KG1 (cell line): ENCODE measurements at regions not wholly inside any gene's neighbourhood (a gene's known extent, or its start where the extent isn't known, plus 50 kb on each side); places are given as distances from the start of the nearest gene placed in this dataset.
A peak's percentile ranks its signal among the peaks of the same experiment; 100 is the strongest.

Experiments used
- DNase-seq: peaks from one replicate; lab custom pipeline; 2025; lab: John Stamatoyannopoulos, UW

- DNase-seq, result no peak
Observed at GRCh38 chr7:117929237-117929636, 56.0 kb upstream of the CTTNBP2 start.

GRCh38 chr7:117931314-117931713 is 58.1 kb upstream of the CTTNBP2 start:
- no peak for DNase-seq

GRCh38 chr7:117937049-117937752 is 64.0 kb upstream of the CTTNBP2 start:
- DNase-seq, result no peak

GRCh38 chr7:117937753-117938483 is 64.7 kb upstream of the CTTNBP2 start:
- no peak for DNase-seq

- DNase-seq, result no peak
Observed at GRCh38 chr7:117941138-117941810, 68.0 kb upstream of the CTTNBP2 start.

GRCh38 chr7:117942780-117943179 is 69.5 kb upstream of the CTTNBP2 start:
- DNase-seq, result no peak

GRCh38 chr7:117944886-117945285 is 71.6 kb upstream of the CTTNBP2 start:
- DNase-seq, result no peak

- no peak for DNase-seq
Observed at GRCh38 chr7:117946151-117946633, 73.0 kb upstream of the CTTNBP2 start.

GRCh38 chr7:117949232-117949631 is 76.0 kb upstream of the CTTNBP2 start:
- DNase-seq, result no peak

- peak; percentile 26 for DNase-seq
Observed at GRCh38 chr7:117950601-117951260, 77.5 kb upstream of the CTTNBP2 start.

- DNase-seq, result no peak
Observed at GRCh38 chr7:117951285-117951684, 78.0 kb upstream of the CTTNBP2 start.

GRCh38 chr7:117951691-117952280 is 78.5 kb upstream of the CTTNBP2 start:
- no peak for DNase-seq

GRCh38 chr7:117955046-117955445 is 81.8 kb upstream of the CTTNBP2 start:
- no peak for DNase-seq

GRCh38 chr7:117960351-117960750 is 87.1 kb upstream of the CTTNBP2 start:
- no peak for DNase-seq

- DNase-seq, result no peak
Observed at GRCh38 chr7:117961235-117961634, 88.0 kb upstream of the CTTNBP2 start.

- no peak for DNase-seq
Observed at GRCh38 chr7:117962366-117962994, 89.2 kb upstream of the CTTNBP2 start.

- DNase-seq, result no peak
Observed at GRCh38 chr7:117963264-117964197, 90.3 kb upstream of the CTTNBP2 start.

- DNase-seq, result no peak
Observed at GRCh38 chr7:117970801-117971200, 97.6 kb upstream of the CTTNBP2 start.

- DNase-seq, result no peak
Observed at GRCh38 chr7:117971556-117972244, 98.5 kb upstream of the CTTNBP2 start.

- DNase-seq, result no peak
Observed at GRCh38 chr7:117972606-117973005, 99.4 kb upstream of the CTTNBP2 start.
